Natural killer cell (primary cell): ENCODE measurements at regions not wholly inside any gene's neighbourhood (a gene's known extent, or its start where the extent isn't known, plus 50 kb on each side); places are given as distances from the start of the nearest gene placed in this dataset.

Source experiments
- ATAC-seq, 3 donors: fragments of 150-1000 bp in 2 of 3; fragments of 200-7000 bp in 1 of 3; cut with Tn5 transposase; 1 replicate in 1 of 3; 2 replicates in 2 of 3; pipeline ENCODE4 v1.10.0; 2021; ENCODE audit warnings: mild to moderate bottlenecking in 2 of 3, moderate library complexity in 2 of 3
- DNase-seq, 2 donors: peaks; one replicate each; pipeline versions ENCODE4 v3.0.0 to v3.0.0-alpha.2; 2013 to 2021; ENCODE audit warnings: mixed read lengths in 1 of 2
- H3K27ac ChIP-seq: one replicate; pipeline ENCODE4 v1.5.1; 2013; ENCODE audit warnings: mild to moderate bottlenecking, low read length
- H3K27me3 ChIP-seq: one replicate; pipeline ENCODE4 v1.6.1; 2013; ENCODE audit warnings: low read length; ENCODE audit not compliant: control insufficient read depth, insufficient read depth
- H3K36me3 ChIP-seq: one replicate; pipeline ENCODE4 v1.6.1; 2013; ENCODE audit warnings: low read length; ENCODE audit not compliant: control insufficient read depth, insufficient read depth
- H3K4me1 ChIP-seq: one replicate; pipeline ENCODE4 v1.6.1; 2013; ENCODE audit warnings: low read length; ENCODE audit not compliant: control insufficient read depth, insufficient read depth
- H3K4me3 ChIP-seq: one replicate; pipeline ENCODE4 v1.5.1; 2013; ENCODE audit warnings: low read length
- H3K9me3 ChIP-seq: one replicate; pipeline ENCODE4 v1.6.1; 2013; ENCODE audit warnings: low read length; ENCODE audit not compliant: control insufficient read depth, insufficient read depth
- H3K27ac Mint-ChIP-seq, 2 donors: one replicate each; pipeline ENCODE4 v1.8.0; 2022; ENCODE audit warnings: mild to moderate bottlenecking in 2 of 2, mixed read lengths in 2 of 2, moderate library complexity in 1 of 2
- H3K27me3 Mint-ChIP-seq, 2 donors: one replicate each; pipeline ENCODE4 v1.8.0; 2022; ENCODE audit warnings: low read depth in 2 of 2, mixed read lengths in 2 of 2
- H3K36me3 Mint-ChIP-seq: one replicate; pipeline ENCODE4 v1.8.0; 2022; ENCODE audit warnings: mixed read lengths
- H3K4me1 Mint-ChIP-seq, 2 donors: one replicate each; pipeline ENCODE4 v1.8.0; 2022; ENCODE audit warnings: mixed read lengths in 2 of 2
- H3K4me3 Mint-ChIP-seq: one replicate; pipeline ENCODE4 v1.8.0; 2022; ENCODE audit warnings: mild to moderate bottlenecking, moderate library complexity, mixed read lengths
- H3K9me3 Mint-ChIP-seq, 2 donors: one replicate each; pipeline ENCODE4 v1.8.0; 2022; ENCODE audit warnings: mixed read lengths in 2 of 2
- CTCF ChIP-seq: fragments of 200-600 bp; IDR thresholded peaks from one replicate; pipeline ENCODE4 v1.8.0; 2022; ENCODE audit warnings: antibody characterized with exemption
- WGBS: methylation state at CpG from one replicate; pipeline ENCODE4 v1.1.7; 2013; ENCODE audit warnings: missing lambda C conversion rate; ENCODE audit not compliant: insufficient coverage; 5-methylcytosine and 5-hydroxymethylcytosine counted together
- intact Hi-C: fragments of 100-400 bp; cut with micrococcal nuclease; formaldehyde crosslinking; loops from one replicate; pipeline ENCODE4 v1.14.2; 2022

GRCh38 chr5:36768450-36768849, 108.1 kb upstream of the NIPBL start:
- intact Hi-C loops: no loop called here
- no peaks in the 10 kb centered on the region for H3K4me1 ChIP-seq
- no peaks in the 10 kb centered on the region for H3K9me3 ChIP-seq
- ATAC-seq (no peak), DNase-seq (no peak)
- Mint-ChIP-seq H3K9me3 (no peaks in the 10 kb centered on the region), H3K27ac (no peak overlapping the region), H3K4me3 (no peak overlapping the region), H3K4me1 (no peaks in the 10 kb centered on the region), H3K36me3 (no peaks in the 10 kb centered on the region), H3K27me3 (peaks cover 18 to 35% of the 10 kb centered on the region in 2 donors)
- H3K27ac ChIP-seq: no peak overlapping the region
- no peak for TF ChIP-seq CTCF
- no peak overlapping the region for H3K4me3 ChIP-seq
- no peaks in the 10 kb centered on the region for H3K27me3 ChIP-seq
- 86% methylated on average over 2 of the region's 2 CpGs for WGBS
- no peaks in the 10 kb centered on the region for H3K36me3 ChIP-seq

- intact Hi-C loops: no loop called here
- DNase-seq (no peak), ATAC-seq (no peak)
- H3K27me3 Mint-ChIP-seq: peaks cover 18 to 35% of the 10 kb centered on the region in 2 donors
- H3K36me3 ChIP-seq: no peaks in the 10 kb centered on the region
- H3K9me3 Mint-ChIP-seq: no peaks in the 10 kb centered on the region
- H3K27ac ChIP-seq: no peak overlapping the region
- H3K4me3 Mint-ChIP-seq: no peak overlapping the region
- no peaks in the 10 kb centered on the region for H3K9me3 ChIP-seq
- 85% methylated on average over 2 of the region's 2 CpGs for WGBS
- H3K36me3 Mint-ChIP-seq: no peaks in the 10 kb centered on the region
- no peaks in the 10 kb centered on the region for H3K4me1 Mint-ChIP-seq
- H3K4me1 ChIP-seq: no peaks in the 10 kb centered on the region
- no peak overlapping the region for H3K4me3 ChIP-seq
- no peak overlapping the region for H3K27ac Mint-ChIP-seq
- TF ChIP-seq CTCF: no peak
- no peaks in the 10 kb centered on the region for H3K27me3 ChIP-seq
Observed at GRCh38 chr5:36769129-36769770, 107.3 kb upstream of the NIPBL start.

GRCh38 chr5:36770125-36770524, 106.4 kb upstream of the NIPBL start:
- no peak for TF ChIP-seq CTCF
- no peaks in the 10 kb centered on the region for H3K27me3 ChIP-seq
- H3K36me3 ChIP-seq: no peaks in the 10 kb centered on the region
- Mint-ChIP-seq H3K36me3 (no peaks in the 10 kb centered on the region), H3K27ac (no peak overlapping the region), H3K4me3 (no peak overlapping the region), H3K27me3 (peaks cover 18 to 35% of the 10 kb centered on the region in 2 donors), H3K4me1 (no peaks in the 10 kb centered on the region), H3K9me3 (no peaks in the 10 kb centered on the region)
- H3K4me1 ChIP-seq: no peaks in the 10 kb centered on the region
- no peak for DNase-seq
- WGBS: 93% methylated on average over 4 of the region's 4 CpGs
- H3K4me3 ChIP-seq: no peak overlapping the region
- no peaks in the 10 kb centered on the region for H3K9me3 ChIP-seq
- no peak overlapping the region for H3K27ac ChIP-seq
- no peak for ATAC-seq
- intact Hi-C loops: no loop called here
